HG03025 (cell line): ENCODE measurements at regions not wholly inside any gene's neighbourhood (a gene's known extent, or its start where the extent isn't known, plus 50 kb on each side); places are given as distances from the start of the nearest gene placed in this dataset.

Experiments used
- ATAC-seq: cut with Tn5 transposase; IDR thresholded peaks from one replicate; pipeline ENCODE4 v1.9.1; 2021; ENCODE audit warnings: mild to moderate bottlenecking, moderate library complexity; ENCODE audit not compliant: unreplicated experiment, low FRiP score

DNA sequence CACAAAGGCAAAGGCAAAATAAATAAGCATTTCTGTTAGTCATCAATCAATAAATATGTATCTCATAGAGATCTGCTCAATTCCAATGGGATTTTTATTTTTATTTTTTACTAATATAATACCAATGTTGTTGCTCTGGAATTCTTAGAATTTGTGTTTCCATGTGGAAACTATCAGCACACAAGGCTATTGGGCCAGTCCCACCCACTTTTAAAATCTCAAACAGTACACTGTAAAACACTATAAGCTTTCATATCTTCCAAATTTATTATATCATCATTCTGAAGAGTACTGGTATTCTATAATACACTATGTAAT lies 563.8 kb upstream of the MARCKS start:
- no peak for ATAC-seq

DNA sequence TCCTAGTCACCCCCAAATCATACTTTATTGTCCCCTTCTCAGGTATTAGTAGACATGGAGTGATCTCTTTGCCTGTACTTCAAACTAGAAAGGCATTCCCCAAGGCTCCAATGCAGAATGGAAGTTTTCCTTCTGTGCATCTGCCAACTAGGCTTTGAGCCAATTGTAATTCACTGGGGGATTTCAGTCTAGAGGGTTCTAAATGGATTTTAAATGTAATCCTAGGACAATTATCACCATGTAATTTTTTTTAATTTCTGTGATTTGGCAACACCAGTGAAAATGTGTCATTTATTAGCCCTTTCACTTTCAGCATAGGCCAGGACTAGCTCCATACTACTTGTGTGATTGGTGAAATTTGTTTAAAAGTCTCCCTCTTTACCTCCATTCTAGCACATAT lies 557.6 kb upstream of the MARCKS start:
- ATAC-seq, result no peak

DNA sequence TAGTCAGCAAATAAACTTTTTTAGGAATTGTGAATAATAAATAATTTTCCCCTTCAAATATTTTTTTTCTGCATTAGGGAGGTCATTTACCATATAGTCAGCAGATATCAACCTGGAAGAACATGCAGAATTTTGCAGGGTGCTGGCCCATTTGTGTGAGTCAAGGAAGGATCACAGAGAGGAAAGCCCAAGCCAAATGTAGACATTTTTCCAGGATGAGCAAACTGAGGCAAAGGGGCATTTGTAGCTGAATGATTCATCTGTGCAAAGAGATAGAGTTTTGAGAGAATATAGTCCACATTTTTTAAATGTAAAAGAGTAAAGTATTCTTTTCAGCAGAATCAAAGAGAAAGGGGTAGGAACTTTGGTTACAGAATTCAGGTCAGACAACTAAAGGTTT lies 555.5 kb upstream of the MARCKS start:
- no peak for ATAC-seq

DNA sequence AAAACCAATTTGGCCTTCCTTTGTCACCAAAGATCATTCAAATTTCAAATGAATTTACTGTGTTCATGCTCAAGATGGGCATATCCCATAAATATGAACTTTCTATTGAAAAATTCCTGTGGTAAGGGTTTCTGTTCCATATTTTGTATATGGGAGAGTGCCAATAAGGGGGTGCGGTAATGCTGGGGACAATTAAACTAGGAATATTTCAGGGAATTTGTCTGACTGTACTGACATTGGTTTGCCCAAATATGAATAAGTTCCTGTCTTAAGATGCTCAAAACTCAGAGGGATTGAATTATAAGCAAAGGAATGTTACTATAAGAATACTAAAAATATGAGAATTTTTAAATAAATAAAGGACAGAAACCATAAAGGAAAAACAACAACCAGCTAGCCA lies 553.0 kb upstream of the MARCKS start:
- ATAC-seq, result no peak

DNA sequence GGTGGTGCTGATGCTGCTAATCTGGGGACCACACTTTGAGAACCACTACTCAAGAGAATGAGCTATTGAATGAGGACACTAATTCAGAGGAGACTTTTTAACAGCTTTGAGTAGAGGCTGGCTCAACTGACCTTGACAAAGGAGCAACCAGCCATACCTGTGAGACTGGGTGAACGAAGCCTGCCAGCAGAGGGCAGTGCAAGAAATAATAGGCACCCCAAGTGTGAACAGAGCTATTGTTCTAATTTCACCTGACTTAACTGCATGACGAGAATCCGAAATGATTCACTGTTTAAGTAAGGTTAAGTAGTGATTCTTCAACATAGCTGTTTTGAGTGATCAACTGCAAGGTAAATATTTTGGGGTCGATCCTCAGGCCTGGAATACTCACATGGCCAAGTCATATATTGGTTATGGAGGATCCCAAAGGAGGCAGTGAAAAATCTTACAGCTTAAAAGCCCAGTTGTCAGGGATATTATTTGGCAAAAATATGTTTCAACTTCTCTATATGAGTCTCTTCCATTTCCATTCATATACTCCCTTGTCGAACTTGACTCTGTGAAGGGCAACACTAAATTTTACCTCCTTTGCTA lies 550.5 kb upstream of the MARCKS start:
- ATAC-seq, result peak; percentile 99

DNA sequence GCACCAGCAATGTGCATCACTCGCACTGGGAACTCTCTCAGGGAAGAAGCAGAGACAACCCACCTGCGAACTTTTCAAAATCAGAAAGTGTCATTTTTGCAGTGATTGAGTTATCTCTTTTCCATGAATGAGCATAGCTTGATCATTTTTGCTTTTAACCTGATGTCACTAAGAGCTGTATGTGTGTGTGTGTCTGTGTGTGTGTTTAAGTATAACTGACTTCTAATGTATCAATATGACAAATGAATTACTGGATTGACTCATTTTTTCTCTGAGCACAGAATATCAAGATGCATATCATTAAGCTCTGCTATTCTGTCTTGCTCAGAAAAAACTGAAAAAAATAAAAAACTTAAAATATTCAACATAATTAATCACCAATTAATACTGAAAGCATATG lies 548.9 kb upstream of the MARCKS start:
- no peak for ATAC-seq

DNA sequence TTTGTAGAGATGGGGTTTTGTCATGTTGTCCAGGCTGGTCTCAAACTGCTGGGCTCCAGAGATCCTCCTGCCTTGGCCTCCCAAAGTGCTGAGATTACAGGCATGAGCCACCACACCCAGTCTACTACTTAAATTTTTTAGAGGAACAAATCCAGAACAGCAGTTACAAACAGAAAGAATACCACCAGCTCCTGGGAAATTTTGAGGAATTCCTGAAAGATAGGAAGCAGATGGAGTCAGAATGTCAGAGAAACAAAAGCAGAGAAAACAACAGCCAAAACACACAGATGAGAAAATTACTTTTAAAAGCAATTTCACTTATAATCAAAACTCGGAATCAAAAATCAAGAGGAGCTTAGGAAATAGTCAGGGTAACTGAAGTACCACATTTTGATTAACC lies 543.3 kb upstream of the MARCKS start:
- ATAC-seq, result no peak

DNA sequence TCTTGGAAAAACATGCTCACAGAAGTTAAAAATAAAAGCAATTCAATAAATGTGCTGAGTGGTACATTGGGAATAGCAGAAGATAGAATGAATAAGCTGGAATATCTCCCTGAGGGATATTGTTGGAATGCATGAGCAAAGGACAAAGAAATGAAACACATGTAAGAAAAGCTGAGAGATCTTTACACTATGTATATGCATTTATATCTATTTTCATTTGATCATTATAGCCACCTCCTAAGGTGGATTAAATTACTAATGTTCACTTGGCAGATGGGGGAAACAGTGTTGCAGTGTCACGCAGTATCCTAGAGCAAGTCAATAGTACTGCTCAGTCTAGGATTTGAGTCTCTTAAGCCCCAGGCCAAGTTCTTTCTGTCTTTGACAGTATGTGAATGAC lies 542.0 kb upstream of the MARCKS start:
- ATAC-seq, result no peak

DNA sequence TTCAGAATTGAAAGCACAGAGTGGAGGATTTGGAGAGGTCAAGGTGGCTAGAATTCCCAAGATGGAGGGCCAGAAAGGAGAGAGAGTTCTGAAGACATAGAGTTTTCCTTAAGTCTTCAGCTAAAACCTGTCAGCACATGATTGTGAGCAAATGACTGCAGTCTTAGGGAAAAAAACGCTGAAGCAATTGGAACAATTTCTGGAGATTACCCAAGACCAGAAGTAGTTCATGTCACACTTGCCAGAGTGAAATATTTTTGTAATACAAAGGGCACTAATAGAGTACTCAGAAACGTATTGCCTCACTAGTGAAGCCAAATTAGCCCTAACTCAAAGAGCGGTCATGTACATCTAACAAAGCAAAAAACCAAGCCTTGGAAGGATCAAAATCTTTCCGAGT lies 541.3 kb upstream of the MARCKS start:
- ATAC-seq, result no peak

DNA sequence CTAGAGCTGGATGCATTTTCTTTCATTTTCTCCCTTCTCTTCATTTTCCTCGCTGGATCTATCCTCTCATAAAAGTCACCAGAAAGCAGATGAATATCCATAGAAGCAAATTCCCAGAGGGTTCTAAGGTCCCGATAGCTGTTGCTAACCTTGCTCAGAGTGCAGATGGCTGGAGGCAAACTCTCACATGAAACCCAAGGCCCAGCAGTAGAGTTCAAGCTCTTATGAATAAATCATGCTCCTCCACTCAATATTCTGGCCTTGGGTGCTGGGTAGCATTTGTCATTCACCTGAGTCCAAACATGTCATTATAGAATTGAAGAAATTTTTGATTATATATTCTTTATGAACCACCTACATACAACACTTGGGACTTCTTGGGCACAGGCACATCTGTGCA lies 539.7 kb upstream of the MARCKS start:
- no peak for ATAC-seq

DNA sequence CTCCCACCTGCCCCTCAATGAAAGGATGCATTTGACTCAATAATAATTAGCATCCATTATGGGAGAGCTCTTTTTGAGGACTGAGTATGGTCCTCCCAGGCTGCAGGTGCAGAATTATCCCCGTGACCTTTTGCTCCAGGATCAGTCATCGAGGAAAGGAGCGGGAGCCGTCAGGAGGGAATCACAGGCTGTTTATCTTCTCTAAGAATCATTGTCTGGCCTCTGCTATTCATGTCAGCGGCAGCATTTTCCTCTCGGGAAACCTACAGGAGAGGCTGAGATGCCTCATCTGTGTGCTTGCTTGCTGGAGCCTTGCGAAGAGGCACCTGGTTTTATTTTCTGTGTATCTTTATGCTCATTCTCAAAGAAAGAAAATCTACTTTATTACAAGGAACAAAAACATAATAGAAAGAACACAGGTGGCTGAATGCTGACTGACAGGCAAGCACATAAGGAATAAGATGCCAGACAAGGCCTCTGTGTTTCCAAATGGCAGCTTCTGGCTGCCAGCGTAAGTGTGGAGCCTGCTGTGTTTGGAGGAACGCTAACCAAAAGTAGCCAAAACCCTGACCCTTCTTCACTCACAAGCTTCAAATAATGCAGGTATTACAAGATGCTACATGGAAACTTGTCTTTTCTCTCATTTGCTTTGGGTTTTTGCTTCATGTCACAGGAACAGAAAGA lies 539.1 kb upstream of the MARCKS start:
- ATAC-seq, result no peak

DNA sequence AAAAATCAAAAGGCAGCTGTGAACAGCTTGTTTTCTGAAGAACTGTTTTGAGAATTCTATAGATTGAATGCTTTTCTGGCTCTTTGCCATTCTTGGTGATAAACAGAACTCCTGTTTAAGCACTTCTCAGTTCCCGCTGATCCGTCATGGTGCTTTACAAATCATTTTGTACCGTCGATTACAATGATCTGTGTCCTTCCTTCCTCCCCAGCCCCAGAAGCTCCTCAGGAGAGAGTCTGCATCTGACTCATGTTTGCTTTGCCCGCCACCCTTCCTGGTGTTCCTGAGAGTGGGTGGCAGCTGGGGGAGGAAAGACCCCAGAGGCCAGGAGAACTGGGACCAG lies 538.6 kb upstream of the MARCKS start:
- no peak for ATAC-seq

DNA sequence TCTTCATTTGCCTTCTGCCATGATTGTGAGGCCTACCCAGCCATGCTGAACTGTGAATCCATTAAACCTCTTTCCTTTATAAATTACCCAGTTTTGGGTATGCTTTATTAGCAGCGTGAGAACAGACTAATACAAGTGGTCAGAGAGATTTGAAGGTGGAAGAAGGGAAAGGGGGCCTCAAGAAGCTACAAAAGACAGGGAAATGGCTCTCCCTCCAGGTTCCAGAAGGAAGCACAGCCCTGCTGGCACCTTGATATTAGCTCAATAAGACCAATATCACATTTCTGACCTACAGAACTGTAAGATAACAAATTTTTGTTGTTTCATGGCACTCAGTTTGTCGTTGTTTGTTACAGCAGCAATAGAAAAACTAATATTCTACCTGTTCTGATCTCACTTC lies 536.5 kb upstream of the MARCKS start:
- no peak for ATAC-seq

DNA sequence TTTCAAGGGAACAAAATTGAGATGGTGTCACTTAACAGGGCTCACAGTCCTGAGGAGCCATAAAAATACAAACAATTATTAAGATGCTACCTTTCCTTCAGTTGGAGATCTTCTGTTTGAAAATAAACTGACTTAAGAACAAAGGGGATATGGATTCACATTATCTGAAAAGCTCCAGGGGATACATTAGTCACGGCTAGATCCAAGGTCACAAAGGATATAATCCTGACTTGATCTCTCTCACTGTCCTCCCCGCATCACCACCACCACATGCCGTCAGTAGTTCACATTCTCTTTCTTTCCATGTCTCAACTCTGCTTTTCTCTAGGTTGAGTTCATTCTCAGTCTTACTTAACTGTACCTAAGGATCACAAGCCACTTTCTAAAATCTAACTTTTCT lies 530.4 kb upstream of the MARCKS start:
- no peak for ATAC-seq

DNA sequence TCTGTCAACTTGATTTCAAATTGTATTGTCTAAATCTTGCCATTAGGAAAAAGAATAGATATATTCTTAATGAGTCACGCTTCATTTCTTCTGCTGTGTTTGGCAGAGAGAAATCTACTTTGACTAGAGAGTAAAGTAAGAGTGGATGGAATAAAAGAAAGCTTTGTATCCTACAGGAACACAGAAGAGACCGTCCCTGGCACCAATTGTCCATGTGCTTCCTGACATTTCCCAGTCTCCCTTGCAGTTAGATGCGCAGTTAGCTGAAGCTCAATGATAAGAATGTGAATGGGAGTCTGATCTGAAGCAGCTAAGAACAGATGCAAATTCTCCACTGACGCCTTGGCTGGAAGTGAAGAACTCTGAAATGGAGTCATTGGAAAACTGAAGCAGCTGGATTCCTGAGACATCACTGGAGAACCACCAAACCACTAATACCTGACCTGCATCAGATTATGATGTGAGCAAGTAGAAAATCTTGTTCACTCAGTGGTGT lies 528.2 kb upstream of the MARCKS start:
- ATAC-seq, result no peak

DNA sequence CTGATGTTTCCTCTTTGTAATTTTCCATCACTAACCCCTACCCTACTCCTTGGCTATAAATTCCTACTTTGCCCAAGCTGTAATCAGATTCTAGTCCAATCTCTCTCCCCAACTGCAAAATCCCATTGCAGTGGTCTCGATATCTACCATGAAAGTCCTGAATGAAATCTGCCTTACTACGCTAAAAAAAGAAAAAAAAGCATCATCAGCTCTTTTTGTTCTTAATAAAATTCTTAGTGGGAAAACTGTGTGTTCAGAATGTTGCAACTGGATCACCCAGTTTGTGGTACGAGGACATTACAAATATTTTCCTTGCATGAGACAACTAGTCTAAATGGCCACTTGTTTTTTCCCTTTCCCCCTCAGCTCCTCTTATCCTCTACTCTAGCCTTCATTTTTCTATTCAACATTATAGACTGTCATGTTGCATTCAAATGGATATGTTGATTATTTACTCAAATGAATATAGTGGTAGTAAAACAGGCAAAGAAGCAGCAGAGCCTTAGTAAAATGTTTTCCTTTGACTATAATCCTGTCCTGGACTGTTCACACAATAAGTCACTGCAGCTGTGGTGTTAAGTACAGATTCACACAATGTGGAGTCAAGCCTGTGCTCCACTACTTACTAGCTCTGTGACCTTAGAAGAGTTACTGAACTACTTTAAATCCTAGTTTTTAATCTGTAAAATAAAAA lies 527.1 kb upstream of the MARCKS start:
- no peak for ATAC-seq

DNA sequence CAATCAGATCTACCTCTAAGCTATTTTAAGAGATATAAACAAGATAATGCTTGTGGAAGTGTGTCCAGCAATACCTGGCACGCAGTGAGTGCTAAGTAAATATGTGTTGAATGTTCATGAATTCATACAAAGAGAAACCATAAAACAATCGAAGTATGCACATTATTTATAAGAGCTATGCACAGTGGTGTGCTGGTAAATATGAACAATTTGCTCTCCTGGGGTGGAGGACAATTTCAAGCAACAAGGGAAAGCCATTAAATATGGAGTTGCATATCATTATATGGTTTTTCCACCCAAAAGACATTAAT lies 526.6 kb upstream of the MARCKS start:
- no peak for ATAC-seq

DNA sequence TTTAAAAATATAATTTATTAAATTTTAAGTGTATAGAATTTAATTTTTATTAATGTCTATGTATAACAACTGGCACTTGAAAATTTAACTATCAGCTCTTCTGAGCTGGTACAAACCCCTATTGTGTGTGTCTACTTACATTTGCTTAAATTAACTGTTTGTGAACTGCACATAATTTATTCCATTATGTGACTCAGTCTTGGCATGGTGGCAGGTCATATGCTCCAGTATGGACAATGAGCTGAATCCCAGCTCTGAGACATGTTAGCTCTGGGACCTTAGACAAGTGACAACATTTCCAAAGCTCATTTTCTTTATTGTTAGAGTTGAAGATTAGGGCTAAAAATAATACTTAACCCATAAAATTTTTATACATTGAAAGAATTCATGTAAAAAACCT lies 526.1 kb upstream of the MARCKS start:
- ATAC-seq, result no peak

DNA sequence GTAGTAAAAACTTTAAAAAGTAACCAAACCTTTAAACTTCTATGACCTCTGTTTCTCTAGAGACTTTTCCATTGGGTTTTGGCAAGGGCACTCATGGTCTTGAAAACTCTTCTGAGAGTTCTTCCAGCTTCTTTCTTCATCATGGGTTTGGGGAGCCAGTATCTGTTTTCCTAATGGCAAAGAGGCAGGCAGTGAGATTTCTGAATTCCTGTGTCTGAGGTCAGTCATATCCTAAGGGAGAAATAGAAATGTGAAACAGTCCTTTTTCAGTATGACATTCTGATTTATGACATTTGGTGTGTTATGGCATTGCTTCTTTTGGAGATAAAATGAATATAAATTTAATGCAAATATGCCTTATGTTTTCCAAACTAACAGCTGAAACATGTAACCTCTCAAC lies 518.5 kb upstream of the MARCKS start:
- ATAC-seq, result no peak

DNA sequence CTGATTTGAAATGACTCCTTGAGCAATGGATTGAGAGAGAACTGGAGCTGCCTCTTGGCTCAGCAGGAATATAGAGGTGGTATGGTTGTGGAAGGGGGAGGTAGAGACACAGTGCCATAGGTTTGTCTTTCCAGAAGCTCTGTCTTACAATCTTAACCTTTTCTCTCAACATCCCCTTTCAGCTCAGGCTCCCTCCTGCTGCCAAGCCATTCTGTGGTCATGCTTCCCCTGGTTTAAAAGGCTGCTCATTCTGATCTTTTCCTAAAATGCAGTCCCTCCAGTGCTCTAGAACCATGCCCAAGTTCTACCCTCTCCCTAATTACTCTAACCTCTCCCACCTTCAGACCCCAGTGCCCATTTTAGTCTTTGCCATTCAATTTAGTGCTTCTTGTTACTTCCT lies 517.9 kb upstream of the MARCKS start:
- no peak for ATAC-seq

DNA sequence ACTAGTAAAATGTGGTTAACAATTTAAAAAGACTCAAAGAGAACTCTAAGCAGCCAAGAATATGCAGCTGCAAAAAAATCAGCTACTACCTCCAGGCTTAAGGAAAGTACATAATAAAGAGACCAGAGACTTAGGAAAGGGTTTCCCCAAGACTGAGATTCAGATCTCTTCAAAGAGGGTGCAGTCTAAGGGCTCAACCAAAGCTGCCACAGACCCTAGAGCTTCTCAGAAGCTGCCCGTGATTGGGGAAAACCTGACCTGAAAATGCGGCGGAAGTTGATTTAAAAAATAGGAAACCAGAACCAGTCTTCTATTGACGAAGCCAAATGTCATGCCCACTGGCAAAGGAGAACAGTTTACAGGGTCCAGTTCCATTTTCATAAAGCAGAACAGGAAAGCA lies 516.8 kb upstream of the MARCKS start:
- no peak for ATAC-seq

DNA sequence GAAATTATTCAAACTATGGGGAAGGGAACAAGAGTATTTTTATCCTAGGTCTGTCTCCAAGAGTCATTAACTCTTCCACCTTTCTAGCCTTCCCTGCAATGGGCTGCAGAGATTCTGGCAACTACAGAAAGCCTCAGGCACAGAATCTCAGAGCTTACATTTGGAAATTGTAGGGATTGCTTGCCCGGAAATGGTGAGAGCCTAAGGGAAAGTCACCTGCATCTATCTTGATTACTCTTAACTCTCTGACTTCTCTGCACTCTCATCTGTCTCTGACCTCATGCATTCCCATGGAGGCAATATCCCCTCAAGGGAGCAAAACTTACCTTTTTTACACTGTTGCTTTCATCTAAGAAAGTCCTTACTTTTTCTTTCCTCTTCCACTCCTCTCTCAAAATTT lies 513.2 kb upstream of the MARCKS start:
- ATAC-seq, result no peak
